WTC11 (cell line): ENCODE measurements at regions not wholly inside any gene's neighbourhood (a gene's known extent, or its start where the extent isn't known, plus 50 kb on each side); places are given as distances from the start of the nearest gene placed in this dataset.

Experiments used
- ATAC-seq: fragments of 200-7000 bp; cut with Tn5 transposase; 2 replicates; pipeline ENCODE4 v1.10.0; 2021; ENCODE audit warnings: mild to moderate bottlenecking, moderate library complexity
- CTCF ChIA-PET: fragments of 300-600 bp; sonication (Branson Sonifier 250); formaldehyde crosslinking; loops from one replicate; lab custom pipeline; 2021; ENCODE audit warnings: antibody characterized with exemption; lab: Charles Lee
- POLR2A ChIA-PET: fragments of 350-600 bp; sonication (Branson Sonifier 250); formaldehyde crosslinking; loops from one replicate; lab custom pipeline; 2021; ENCODE audit warnings: antibody characterized with exemption; lab: Charles Lee
- DNase-seq: peaks from one replicate; pipeline ENCODE4 v3.0.0; 2021; ENCODE audit warnings: low spot score
- H3K27ac Mint-ChIP-seq: 2 replicates; pipeline ENCODE4 v1.8.0; 2021; ENCODE audit warnings: mixed read lengths
- H3K27me3 Mint-ChIP-seq: 2 replicates; pipeline ENCODE4 v1.8.0; 2021; ENCODE audit warnings: low read depth, mild to moderate bottlenecking, moderate library complexity, mixed read lengths
- H3K36me3 Mint-ChIP-seq: 2 replicates; pipeline ENCODE4 v1.8.0; 2021; ENCODE audit warnings: mixed read lengths
- H3K4me1 Mint-ChIP-seq: 2 replicates; pipeline ENCODE4 v1.8.0; 2022; ENCODE audit warnings: mixed read lengths
- H3K4me3 Mint-ChIP-seq: 2 replicates; pipeline ENCODE4 v1.8.0; 2021; ENCODE audit warnings: mild to moderate bottlenecking, moderate library complexity, mixed read lengths
- H3K9me3 Mint-ChIP-seq: 2 replicates; pipeline ENCODE4 v1.8.0; 2021; ENCODE audit warnings: mixed read lengths
- ATF1 ChIP-seq: sonication (generic); formaldehyde crosslinking; IDR thresholded peaks from 2 replicates; pipeline ENCODE4 v1.8.1; 2023; ENCODE audit warnings: mild to moderate bottlenecking, moderate library complexity, missing genetic modification reagents
- ATF6 ChIP-seq: sonication (generic); formaldehyde crosslinking; IDR thresholded peaks from 2 replicates; pipeline ENCODE4 v1.8.1; 2023; ENCODE audit warnings: mild to moderate bottlenecking, missing genetic modification reagents
- E2F1 ChIP-seq: sonication (generic); formaldehyde crosslinking; IDR thresholded peaks from 2 replicates; pipeline ENCODE4 v1.8.0; 2022; ENCODE audit warnings: mild to moderate bottlenecking, missing genetic modification reagents
- E2F5 ChIP-seq: sonication (generic); formaldehyde crosslinking; IDR thresholded peaks from 2 replicates; pipeline ENCODE4 v1.8.1; 2022; ENCODE audit warnings: mild to moderate bottlenecking, moderate library complexity, missing genetic modification reagents
- ETV6 ChIP-seq: sonication (generic); formaldehyde crosslinking; IDR thresholded peaks from 2 replicates; pipeline ENCODE4 v1.8.1; 2022; ENCODE audit warnings: mild to moderate bottlenecking, missing genetic modification reagents
- HMGA2 ChIP-seq: fragments of 250-450 bp; sonication (Bioruptor Pico); IDR thresholded peaks from 2 replicates; pipeline ENCODE4 v1.4.0; 2021; ENCODE audit warnings: mild to moderate bottlenecking, moderate library complexity
- TEAD1 ChIP-seq: sonication (generic); formaldehyde crosslinking; IDR thresholded peaks from 2 replicates; pipeline ENCODE4 v1.8.0; 2022; ENCODE audit warnings: mild to moderate bottlenecking, missing genetic modification reagents
- ZBTB21 ChIP-seq: sonication (generic); formaldehyde crosslinking; IDR thresholded peaks from 2 replicates; pipeline ENCODE4 v1.8.1; 2023; ENCODE audit warnings: mild to moderate bottlenecking, missing genetic modification reagents, borderline replicate concordance
- ZBTB43 ChIP-seq: sonication (generic); formaldehyde crosslinking; IDR thresholded peaks from 2 replicates; pipeline ENCODE4 v1.8.1; 2023; ENCODE audit warnings: mild to moderate bottlenecking, missing genetic modification reagents
- ZNF138 ChIP-seq: sonication (generic); formaldehyde crosslinking; conservative IDR thresholded peaks from 2 replicates; pipeline ENCODE4 v1.8.1; 2022; ENCODE audit warnings: mild to moderate bottlenecking, moderate library complexity, missing genetic modification reagents
- ZNF219 ChIP-seq: sonication (generic); formaldehyde crosslinking; IDR thresholded peaks from 2 replicates; pipeline ENCODE4 v1.8.0; 2023; ENCODE audit warnings: missing genetic modification reagents, mild to moderate bottlenecking, borderline replicate concordance
- ZNF396 ChIP-seq: fragments of 250-450 bp; sonication (Bioruptor Pico); IDR thresholded peaks from 2 replicates; pipeline ENCODE4 v1.8.0; 2021; ENCODE audit warnings: mild to moderate bottlenecking, moderate library complexity, borderline replicate concordance
- ZNF416 ChIP-seq: fragments of 250-450 bp; sonication (Bioruptor Pico); IDR thresholded peaks from 2 replicates; pipeline ENCODE4 v1.9.0; 2021; ENCODE audit warnings: mild to moderate bottlenecking, inconsistent platforms
- ZNF532 ChIP-seq: fragments of 250-450 bp; sonication (Bioruptor Pico); IDR thresholded peaks from 2 replicates; pipeline ENCODE4 v1.9.0; 2021; ENCODE audit warnings: mild to moderate bottlenecking, borderline replicate concordance
- TF ChIP-seq, protein P1 (sequence below): sonication (generic); formaldehyde crosslinking; IDR thresholded peaks from 2 replicates; pipeline ENCODE4 v1.8.0; 2022; ENCODE audit warnings: missing genetic modification reagents
- TF ChIP-seq, protein P2 (sequence below): sonication (generic); formaldehyde crosslinking; IDR thresholded peaks from 2 replicates; pipeline ENCODE4 v1.8.1; 2022; ENCODE audit warnings: missing genetic modification reagents, borderline replicate concordance
- TF ChIP-seq, protein P3 (sequence below): sonication (generic); formaldehyde crosslinking; IDR thresholded peaks from 2 replicates; pipeline ENCODE4 v1.8.1; 2022; ENCODE audit warnings: mild to moderate bottlenecking, missing genetic modification reagents, moderate library complexity, borderline replicate concordance

GRCh38 chr13:23086968-23087623, 93.7 kb upstream of the SGCG start:
- DNase-seq: no peak
- ATAC-seq: no peak
- Mint-ChIP-seq H3K27ac (no peak overlapping the region), H3K4me1 (no peaks in the 10 kb centered on the region), H3K9me3 (peaks cover 12% of the 10 kb centered on the region), H3K4me3 (no peak overlapping the region), H3K27me3 (no peaks in the 10 kb centered on the region), H3K36me3 (peaks cover 4% of the 10 kb centered on the region; the same call in 1 of the 2 replicates)
- TF ChIP-seq, protein P1, sequence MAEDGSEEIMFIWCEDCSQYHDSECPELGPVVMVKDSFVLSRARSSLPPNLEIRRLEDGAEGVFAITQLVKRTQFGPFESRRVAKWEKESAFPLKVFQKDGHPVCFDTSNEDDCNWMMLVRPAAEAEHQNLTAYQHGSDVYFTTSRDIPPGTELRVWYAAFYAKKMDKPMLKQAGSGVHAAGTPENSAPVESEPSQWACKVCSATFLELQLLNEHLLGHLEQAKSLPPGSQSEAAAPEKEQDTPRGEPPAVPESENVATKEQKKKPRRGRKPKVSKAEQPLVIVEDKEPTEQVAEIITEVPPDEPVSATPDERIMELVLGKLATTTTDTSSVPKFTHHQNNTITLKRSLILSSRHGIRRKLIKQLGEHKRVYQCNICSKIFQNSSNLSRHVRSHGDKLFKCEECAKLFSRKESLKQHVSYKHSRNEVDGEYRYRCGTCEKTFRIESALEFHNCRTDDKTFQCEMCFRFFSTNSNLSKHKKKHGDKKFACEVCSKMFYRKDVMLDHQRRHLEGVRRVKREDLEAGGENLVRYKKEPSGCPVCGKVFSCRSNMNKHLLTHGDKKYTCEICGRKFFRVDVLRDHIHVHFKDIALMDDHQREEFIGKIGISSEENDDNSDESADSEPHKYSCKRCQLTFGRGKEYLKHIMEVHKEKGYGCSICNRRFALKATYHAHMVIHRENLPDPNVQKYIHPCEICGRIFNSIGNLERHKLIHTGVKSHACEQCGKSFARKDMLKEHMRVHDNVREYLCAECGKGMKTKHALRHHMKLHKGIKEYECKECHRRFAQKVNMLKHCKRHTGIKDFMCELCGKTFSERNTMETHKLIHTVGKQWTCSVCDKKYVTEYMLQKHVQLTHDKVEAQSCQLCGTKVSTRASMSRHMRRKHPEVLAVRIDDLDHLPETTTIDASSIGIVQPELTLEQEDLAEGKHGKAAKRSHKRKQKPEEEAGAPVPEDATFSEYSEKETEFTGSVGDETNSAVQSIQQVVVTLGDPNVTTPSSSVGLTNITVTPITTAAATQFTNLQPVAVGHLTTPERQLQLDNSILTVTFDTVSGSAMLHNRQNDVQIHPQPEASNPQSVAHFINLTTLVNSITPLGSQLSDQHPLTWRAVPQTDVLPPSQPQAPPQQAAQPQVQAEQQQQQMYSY (CRISPR knock-in tag): no peak
- POLR2A ChIA-PET: no interaction called here
- CTCF ChIA-PET: interaction anchor here (0.5 to 2.1 kb wide), 10 partner anchors 10 to 938 kb away, joined by 3 to 12 read pairs (median 4); no protein-coding TSS in a partner anchor

DNA sequence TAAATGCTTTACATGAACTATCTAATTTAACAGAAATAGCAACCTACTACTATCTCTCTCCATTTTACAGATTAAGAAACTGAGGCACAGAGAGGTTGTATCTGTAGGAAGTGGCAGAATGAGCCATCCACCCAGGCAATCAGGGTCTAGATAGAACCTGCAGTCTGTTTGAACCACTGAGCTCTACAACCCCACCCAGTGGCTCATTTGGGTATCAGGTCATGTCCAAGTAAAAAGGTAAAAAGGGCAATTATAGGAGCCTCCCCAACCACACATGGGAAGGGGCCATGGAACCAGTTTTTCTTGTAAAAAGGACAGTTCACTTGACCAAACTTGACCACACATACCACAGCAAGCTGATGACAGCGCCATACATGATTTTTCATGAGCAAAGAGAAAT, 92.9 kb upstream of the SGCG start:
- CTCF ChIA-PET: interaction anchor here (0.6 to 2.1 kb wide), 11 partner anchors 9 to 937 kb away, joined by 3 to 12 read pairs (median 4); no protein-coding TSS in a partner anchor
- DNase-seq: peak; percentile 62
- Mint-ChIP-seq H3K9me3 (peaks cover 12% of the 10 kb centered on the region), H3K4me1 (no peaks in the 10 kb centered on the region), H3K27me3 (no peaks in the 10 kb centered on the region), H3K4me3 (no peak overlapping the region), H3K27ac (no peak overlapping the region), H3K36me3 (peaks cover 4% of the 10 kb centered on the region; the same call in 1 of the 2 replicates)
- POLR2A ChIA-PET: no interaction called here
- peak; percentile 82 for ATAC-seq
- TF ChIP-seq ZNF219 (no peak), ATF6 (CRISPR knock-in tag) (no peak), ZNF416 (CRISPR knock-in tag) (no peak), ZBTB21 (CRISPR knock-in tag) (no peak), TEAD1 (CRISPR knock-in tag) (no peak), ZNF396 (no peak), ZNF532 (CRISPR knock-in tag) (no peak), ZBTB43 (no peak), E2F5 (no peak), HMGA2 (CRISPR knock-in tag) (no peak), ATF1 (CRISPR knock-in tag) (no peak), ETV6 (no peak), E2F1 (no peak), ZNF138 (CRISPR knock-in tag) (no peak)
- TF ChIP-seq, protein P2, sequence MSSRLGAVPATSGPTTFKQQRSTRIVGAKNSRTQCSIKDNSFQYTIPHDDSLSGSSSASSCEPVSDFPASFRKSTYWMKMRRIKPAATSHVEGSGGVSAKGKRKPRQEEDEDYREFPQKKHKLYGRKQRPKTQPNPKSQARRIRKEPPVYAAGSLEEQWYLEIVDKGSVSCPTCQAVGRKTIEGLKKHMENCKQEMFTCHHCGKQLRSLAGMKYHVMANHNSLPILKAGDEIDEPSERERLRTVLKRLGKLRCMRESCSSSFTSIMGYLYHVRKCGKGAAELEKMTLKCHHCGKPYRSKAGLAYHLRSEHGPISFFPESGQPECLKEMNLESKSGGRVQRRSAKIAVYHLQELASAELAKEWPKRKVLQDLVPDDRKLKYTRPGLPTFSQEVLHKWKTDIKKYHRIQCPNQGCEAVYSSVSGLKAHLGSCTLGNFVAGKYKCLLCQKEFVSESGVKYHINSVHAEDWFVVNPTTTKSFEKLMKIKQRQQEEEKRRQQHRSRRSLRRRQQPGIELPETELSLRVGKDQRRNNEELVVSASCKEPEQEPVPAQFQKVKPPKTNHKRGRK (CRISPR knock-in tag): no peak
- TF ChIP-seq, protein P3, sequence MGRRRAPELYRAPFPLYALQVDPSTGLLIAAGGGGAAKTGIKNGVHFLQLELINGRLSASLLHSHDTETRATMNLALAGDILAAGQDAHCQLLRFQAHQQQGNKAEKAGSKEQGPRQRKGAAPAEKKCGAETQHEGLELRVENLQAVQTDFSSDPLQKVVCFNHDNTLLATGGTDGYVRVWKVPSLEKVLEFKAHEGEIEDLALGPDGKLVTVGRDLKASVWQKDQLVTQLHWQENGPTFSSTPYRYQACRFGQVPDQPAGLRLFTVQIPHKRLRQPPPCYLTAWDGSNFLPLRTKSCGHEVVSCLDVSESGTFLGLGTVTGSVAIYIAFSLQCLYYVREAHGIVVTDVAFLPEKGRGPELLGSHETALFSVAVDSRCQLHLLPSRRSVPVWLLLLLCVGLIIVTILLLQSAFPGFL (CRISPR knock-in tag): no peak
